HEK293 (cell line): ENCODE measurements at regions not wholly inside any gene's neighbourhood (a gene's known extent, or its start where the extent isn't known, plus 50 kb on each side); places are given as distances from the start of the nearest gene placed in this dataset.

Source experiments
- CTCF ChIA-PET: fragments of 350-600 bp; formaldehyde crosslinking; extraction: SDS; loops from one replicate; lab custom pipeline; 2021; ENCODE audit warnings: antibody characterized with exemption; lab: Yijun Ruan, JAX
- POLR2A ChIA-PET: fragments of 300-600 bp; formaldehyde crosslinking; extraction: SDS; loops from one replicate; lab custom pipeline; 2020; ENCODE audit warnings: antibody characterized with exemption, inconsistent platforms; lab: Yijun Ruan, JAX
- H3K27ac ChIP-seq: fragments of 200-500 bp; sonication (Bioruptor generic); 2 replicates; pipeline ENCODE4 v1.5.1; 2014; ENCODE audit warnings: low read depth, low read length, control low read depth, inconsistent platforms; ENCODE audit errors: extremely low read depth
- H3K36me3 ChIP-seq, 2 experiments: fragments of 200-500 bp in 1 of 2; sonication (Bioruptor generic) in 1 of 2; 1 replicate in 1 of 2; 2 replicates in 1 of 2; pipeline ENCODE4 v1.5.1; 2014 to 2017; ENCODE audit warnings: inconsistent platforms in 2 of 2, low read length in 2 of 2; ENCODE audit not compliant: control insufficient read depth in 2 of 2, insufficient read depth in 1 of 2
- H3K4me1 ChIP-seq: fragments of 200-500 bp; sonication (Bioruptor generic); 2 replicates; pipeline ENCODE4 v1.5.1; 2014; ENCODE audit warnings: mild to moderate bottlenecking, low read length, inconsistent platforms; ENCODE audit not compliant: control insufficient read depth, insufficient read depth
- H3K4me3 ChIP-seq: 2 replicates; pipeline ENCODE4 v1.5.1; 2011; ENCODE audit warnings: low read depth, mild to moderate bottlenecking, control low read depth, low read length, moderate library complexity
- H3K9me3 ChIP-seq: fragments of 200-500 bp; sonication (Bioruptor generic); 2 replicates; pipeline ENCODE4 v1.5.1; 2014; ENCODE audit warnings: low read depth, low read length, inconsistent platforms; ENCODE audit not compliant: control insufficient read depth, insufficient read depth
- KLF1 ChIP-seq: fragments of 450-650 bp; formaldehyde crosslinking; IDR thresholded peaks from 2 replicates; pipeline ENCODE4 v1.5.1; 2016; ENCODE audit warnings: missing biosample characterization, missing genetic modification characterization
- MEIS1 ChIP-seq: sonication (generic); formaldehyde crosslinking; IDR thresholded peaks from 2 replicates; pipeline ENCODE4 v1.8.1; 2022; ENCODE audit warnings: missing genetic modification reagents, mild to moderate bottlenecking, borderline replicate concordance
- SALL2 ChIP-seq: fragments of 450-650 bp; formaldehyde crosslinking; IDR thresholded peaks from 2 replicates; pipeline ENCODE4 v1.5.0; 2017; ENCODE audit warnings: missing biosample characterization, mild to moderate bottlenecking, missing genetic modification characterization, borderline replicate concordance
- ZBTB7A ChIP-seq: fragments of 450-650 bp; formaldehyde crosslinking; IDR thresholded peaks from 2 replicates; pipeline ENCODE4 v1.5.1; 2016; ENCODE audit warnings: low read depth, missing biosample characterization, missing genetic modification characterization
- ZNF121 ChIP-seq: fragments of 450-650 bp; formaldehyde crosslinking; IDR thresholded peaks from 2 replicates; pipeline ENCODE4 v1.5.1; 2016; ENCODE audit warnings: missing biosample characterization, missing genetic modification characterization
- ZNF138 ChIP-seq: fragments of 450-650 bp; formaldehyde crosslinking; IDR thresholded peaks from 2 replicates; pipeline ENCODE4 v1.5.1; 2016; ENCODE audit warnings: missing biosample characterization, missing genetic modification characterization, borderline replicate concordance
- ZNF169 ChIP-seq: fragments of 450-650 bp; formaldehyde crosslinking; IDR thresholded peaks from 2 replicates; pipeline ENCODE4 v1.5.1; 2016; ENCODE audit warnings: missing biosample characterization, missing genetic modification characterization
- ZNF214 ChIP-seq: fragments of 450-650 bp; formaldehyde crosslinking; IDR thresholded peaks from 2 replicates; pipeline ENCODE4 v1.5.1; 2017; ENCODE audit warnings: missing biosample characterization, mild to moderate bottlenecking, missing genetic modification characterization, borderline replicate concordance
- ZNF302 ChIP-seq: fragments of 450-650 bp; formaldehyde crosslinking; IDR thresholded peaks from 2 replicates; pipeline ENCODE4 v1.5.1; 2016; ENCODE audit warnings: missing biosample characterization, missing genetic modification characterization, low read depth
- ZNF324 ChIP-seq: fragments of 450-650 bp; formaldehyde crosslinking; IDR thresholded peaks from 2 replicates; pipeline ENCODE4 v1.5.1; 2016; ENCODE audit warnings: missing biosample characterization, missing genetic modification characterization
- ZNF394 ChIP-seq: fragments of 450-650 bp; formaldehyde crosslinking; IDR thresholded peaks from 2 replicates; pipeline ENCODE4 v1.5.1; 2016; ENCODE audit warnings: missing biosample characterization, missing genetic modification characterization, mild to moderate bottlenecking, moderate library complexity, borderline replicate concordance
- ZNF529 ChIP-seq: fragments of 450-650 bp; formaldehyde crosslinking; IDR thresholded peaks from 2 replicates; pipeline ENCODE4 v1.5.1; 2017; ENCODE audit warnings: missing genetic modification characterization, missing biosample characterization; ENCODE audit not compliant: insufficient replicate concordance
- ZNF600 ChIP-seq: fragments of 450-650 bp; formaldehyde crosslinking; IDR thresholded peaks from 2 replicates; pipeline ENCODE4 v1.5.1; 2016; ENCODE audit warnings: missing biosample characterization, missing genetic modification characterization
- ZNF670 ChIP-seq: fragments of 450-650 bp; formaldehyde crosslinking; IDR thresholded peaks from 2 replicates; pipeline ENCODE4 v1.5.1; 2016; ENCODE audit warnings: missing biosample characterization, missing genetic modification characterization, low read depth
- ZSCAN23 ChIP-seq: fragments of 450-650 bp; formaldehyde crosslinking; IDR thresholded peaks from 2 replicates; pipeline ENCODE4 v1.5.1; 2016; ENCODE audit warnings: missing biosample characterization, missing genetic modification characterization
- TF ChIP-seq, protein P1 (sequence below): fragments of 450-650 bp; formaldehyde crosslinking; IDR thresholded peaks from 2 replicates; pipeline ENCODE4 v1.5.1; 2016; ENCODE audit warnings: missing biosample characterization, missing genetic modification characterization
- TF ChIP-seq, protein P2 (sequence below): fragments of 450-650 bp; formaldehyde crosslinking; IDR thresholded peaks from 2 replicates; pipeline ENCODE4 v1.5.1; 2016; ENCODE audit warnings: missing biosample characterization, missing genetic modification characterization
- TF ChIP-seq, protein P3 (sequence below): fragments of 450-650 bp; formaldehyde crosslinking; IDR thresholded peaks from 2 replicates; pipeline ENCODE4 v1.5.1; 2016; ENCODE audit warnings: missing biosample characterization, missing genetic modification characterization

DNA sequence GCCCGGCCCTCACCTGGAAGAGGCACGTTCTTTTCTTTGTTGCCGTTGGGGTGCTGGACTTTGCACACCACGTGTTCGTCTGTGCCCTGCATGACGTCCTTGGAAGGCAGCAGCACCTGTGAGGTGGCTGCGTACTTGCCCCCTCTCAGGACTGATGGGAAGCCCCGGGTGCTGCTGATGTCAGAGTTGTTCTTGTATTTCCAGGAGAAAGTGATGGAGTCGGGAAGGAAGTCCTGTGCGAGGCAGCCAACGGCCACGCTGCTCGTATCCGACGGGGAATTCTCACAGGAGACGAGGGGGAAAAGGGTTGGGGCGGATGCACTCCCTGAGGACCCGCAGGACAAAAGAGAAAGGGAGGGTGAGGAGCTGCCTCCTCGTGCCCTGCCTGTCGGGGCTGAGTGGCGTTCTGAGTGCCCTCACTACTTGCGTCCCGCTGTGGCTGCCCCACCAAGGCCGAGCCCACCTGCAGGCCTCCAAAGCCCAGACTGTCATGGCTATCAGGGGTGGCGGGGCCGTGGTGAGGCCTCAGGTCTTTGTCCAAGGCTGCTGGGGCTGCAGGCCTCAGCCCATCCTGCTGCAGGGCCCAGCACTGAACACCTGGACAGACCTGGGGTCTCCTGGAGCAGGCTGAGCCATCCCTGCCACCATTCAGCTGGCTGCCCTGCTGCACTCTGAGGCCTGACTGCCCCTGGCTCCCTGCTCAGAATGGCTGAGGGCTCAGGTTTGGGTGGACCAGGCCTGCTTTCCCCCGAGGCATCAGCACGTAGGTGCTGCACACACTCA is 329.7 kb downstream of the TMEM121 start:
- ChIA-PET POLR2A (no interaction called here), CTCF (no interaction called here)
- Histone ChIP-seq H3K4me3 (no peak overlapping the region), H3K4me1 (no peaks in the 10 kb centered on the region), H3K27ac (no peak overlapping the region), H3K9me3 (no peaks in the 10 kb centered on the region), H3K36me3 (no peaks in the 10 kb centered on the region)
- TF ChIP-seq, protein P1, sequence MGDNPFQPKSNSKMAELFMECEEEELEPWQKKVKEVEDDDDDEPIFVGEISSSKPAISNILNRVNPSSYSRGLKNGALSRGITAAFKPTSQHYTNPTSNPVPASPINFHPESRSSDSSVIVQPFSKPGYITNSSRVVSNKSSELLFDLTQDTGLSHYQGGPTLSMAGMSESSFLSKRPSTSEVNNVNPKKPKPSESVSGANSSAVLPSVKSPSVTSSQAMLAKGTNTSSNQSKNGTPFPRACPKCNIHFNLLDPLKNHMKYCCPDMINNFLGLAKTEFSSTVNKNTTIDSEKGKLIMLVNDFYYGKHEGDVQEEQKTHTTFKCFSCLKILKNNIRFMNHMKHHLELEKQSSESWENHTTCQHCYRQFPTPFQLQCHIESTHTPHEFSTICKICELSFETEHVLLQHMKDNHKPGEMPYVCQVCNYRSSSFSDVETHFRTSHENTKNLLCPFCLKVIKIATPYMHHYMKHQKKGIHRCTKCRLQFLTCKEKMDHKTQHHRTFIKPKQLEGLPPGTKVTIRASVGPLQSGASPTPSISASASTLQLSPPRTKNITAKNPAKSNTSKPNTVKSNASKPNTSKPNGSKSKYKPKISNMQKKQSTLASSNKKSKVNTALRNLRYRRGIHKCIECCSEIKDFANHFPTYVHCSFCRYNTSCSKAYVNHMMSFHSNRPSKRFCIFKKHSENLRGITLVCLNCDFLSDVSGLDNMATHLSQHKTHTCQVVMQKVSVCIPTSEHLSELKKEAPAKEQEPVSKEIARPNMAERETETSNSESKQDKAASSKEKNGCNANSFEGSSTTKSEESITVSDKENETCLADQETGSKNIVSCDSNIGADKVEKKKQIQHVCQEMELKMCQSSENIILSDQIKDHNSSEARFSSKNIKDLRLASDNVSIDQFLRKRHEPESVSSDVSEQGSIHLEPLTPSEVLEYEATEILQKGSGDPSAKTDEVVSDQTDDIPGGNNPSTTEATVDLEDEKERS (tag by site-specific recombination) = no peak
- TF ChIP-seq ZNF138 (no peak), ZNF324 (tag by site-specific recombination) (no peak), ZNF529 (no peak), KLF1 (tag by site-specific recombination) (no peak), ZNF302 (tag by site-specific recombination) (no peak), ZNF169 (tag by site-specific recombination) (no peak), SALL2 (no peak), ZNF600 (no peak), ZBTB7A (tag by site-specific recombination) (no peak)

DNA sequence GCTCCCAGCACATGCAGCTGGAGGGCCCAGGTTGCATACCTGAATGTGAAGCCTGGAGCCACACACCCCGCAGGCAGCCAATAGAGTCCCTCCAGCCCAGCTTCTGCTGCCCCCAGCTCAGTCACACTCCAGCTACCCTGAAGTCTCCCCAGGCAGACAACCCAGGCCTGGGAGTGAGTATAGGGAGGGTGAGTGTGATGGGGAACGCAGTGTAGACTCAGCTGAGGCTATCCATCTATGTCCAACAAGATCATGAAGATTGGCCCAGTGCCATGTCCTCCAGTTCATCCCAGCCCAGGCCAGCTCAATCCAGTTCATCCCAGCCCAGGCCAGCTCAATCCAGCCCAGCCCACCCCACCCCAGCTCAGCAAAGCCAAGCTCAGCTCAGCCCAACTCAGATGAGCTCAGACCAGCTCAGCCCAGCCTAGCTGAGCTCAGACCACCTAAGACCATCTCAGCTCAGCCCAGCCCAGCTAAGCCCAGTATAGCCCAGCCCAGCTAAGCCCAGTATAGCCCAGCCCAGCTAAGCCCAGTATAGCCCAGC is 330.4 kb downstream of the TMEM121 start:
- CTCF ChIA-PET = no interaction called here
- POLR2A ChIA-PET = no interaction called here
- no peak overlapping the region for H3K27ac ChIP-seq
- H3K4me3 ChIP-seq = no peak overlapping the region
- TF ChIP-seq ZNF121 (tag by site-specific recombination) = no peak
- 0 out of 2 replicates have a peak, but pooled peaks have one; percentile 30 for TF ChIP-seq MEIS1 (CRISPR knock-in tag)
- no peaks in the 10 kb centered on the region for H3K9me3 ChIP-seq
- H3K4me1 ChIP-seq = no peaks in the 10 kb centered on the region
- H3K36me3 ChIP-seq = no peaks in the 10 kb centered on the region

DNA sequence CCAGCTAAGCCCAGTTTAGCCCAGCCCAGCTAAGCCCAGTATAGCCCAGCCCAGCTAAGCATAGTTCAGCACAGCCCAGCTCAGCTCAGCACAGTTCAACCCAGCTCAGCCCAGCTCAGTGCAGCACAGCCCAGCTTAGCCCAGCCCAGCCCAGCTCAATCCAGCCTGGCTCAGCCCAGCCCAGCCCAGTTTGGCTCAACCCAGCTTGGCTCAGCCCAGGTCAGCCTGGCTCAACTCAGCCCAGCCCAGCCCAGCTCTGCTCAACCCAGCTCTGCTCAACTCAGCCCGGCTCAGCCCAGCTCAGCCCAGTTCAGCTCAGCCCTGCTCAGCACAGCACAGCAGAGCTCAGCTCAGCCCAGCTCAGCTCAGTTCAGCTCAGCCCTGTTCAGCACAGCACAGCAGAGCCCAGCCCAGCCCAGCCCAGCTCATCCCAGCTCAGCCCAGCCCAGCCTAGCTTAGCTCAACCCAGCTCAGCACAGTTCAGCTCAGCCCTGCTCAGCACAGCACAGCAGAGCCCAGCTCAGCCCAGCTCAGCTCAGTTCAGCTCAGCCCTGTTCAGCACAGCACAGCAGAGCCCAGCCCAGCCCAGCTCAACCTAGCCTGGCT is 330.9 kb downstream of the TMEM121 start:
- CTCF ChIA-PET = no interaction called here
- H3K27ac ChIP-seq = no peak overlapping the region
- no peaks in the 10 kb centered on the region for H3K36me3 ChIP-seq
- TF ChIP-seq ZNF394 (tag by site-specific recombination) = no peak
- no peak for TF ChIP-seq ZNF670 (tag by site-specific recombination)
- TF ChIP-seq, protein P2, sequence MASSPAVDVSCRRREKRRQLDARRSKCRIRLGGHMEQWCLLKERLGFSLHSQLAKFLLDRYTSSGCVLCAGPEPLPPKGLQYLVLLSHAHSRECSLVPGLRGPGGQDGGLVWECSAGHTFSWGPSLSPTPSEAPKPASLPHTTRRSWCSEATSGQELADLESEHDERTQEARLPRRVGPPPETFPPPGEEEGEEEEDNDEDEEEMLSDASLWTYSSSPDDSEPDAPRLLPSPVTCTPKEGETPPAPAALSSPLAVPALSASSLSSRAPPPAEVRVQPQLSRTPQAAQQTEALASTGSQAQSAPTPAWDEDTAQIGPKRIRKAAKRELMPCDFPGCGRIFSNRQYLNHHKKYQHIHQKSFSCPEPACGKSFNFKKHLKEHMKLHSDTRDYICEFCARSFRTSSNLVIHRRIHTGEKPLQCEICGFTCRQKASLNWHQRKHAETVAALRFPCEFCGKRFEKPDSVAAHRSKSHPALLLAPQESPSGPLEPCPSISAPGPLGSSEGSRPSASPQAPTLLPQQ (tag by site-specific recombination) = no peak
- TF ChIP-seq, protein P3, sequence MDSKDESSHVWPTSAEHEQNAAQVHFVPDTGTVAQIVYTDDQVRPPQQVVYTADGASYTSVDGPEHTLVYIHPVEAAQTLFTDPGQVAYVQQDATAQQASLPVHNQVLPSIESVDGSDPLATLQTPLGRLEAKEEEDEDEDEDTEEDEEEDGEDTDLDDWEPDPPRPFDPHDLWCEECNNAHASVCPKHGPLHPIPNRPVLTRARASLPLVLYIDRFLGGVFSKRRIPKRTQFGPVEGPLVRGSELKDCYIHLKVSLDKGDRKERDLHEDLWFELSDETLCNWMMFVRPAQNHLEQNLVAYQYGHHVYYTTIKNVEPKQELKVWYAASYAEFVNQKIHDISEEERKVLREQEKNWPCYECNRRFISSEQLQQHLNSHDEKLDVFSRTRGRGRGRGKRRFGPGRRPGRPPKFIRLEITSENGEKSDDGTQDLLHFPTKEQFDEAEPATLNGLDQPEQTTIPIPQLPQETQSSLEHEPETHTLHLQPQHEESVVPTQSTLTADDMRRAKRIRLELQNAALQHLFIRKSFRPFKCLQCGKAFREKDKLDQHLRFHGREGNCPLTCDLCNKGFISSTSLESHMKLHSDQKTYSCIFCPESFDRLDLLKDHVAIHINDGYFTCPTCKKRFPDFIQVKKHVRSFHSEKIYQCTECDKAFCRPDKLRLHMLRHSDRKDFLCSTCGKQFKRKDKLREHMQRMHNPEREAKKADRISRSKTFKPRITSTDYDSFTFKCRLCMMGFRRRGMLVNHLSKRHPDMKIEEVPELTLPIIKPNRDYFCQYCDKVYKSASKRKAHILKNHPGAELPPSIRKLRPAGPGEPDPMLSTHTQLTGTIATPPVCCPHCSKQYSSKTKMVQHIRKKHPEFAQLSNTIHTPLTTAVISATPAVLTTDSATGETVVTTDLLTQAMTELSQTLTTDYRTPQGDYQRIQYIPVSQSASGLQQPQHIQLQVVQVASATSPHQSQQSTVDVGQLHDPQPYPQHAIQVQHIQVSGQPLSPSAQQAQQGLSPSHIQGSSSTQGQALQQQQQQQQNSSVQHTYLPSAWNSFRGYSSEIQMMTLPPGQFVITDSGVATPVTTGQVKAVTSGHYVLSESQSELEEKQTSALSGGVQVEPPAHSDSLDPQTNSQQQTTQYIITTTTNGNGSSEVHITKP (tag by site-specific recombination) = no peak
- no peak for TF ChIP-seq ZNF214 (tag by site-specific recombination)
- TF ChIP-seq ZSCAN23 (tag by site-specific recombination) = no peak
- POLR2A ChIA-PET = no interaction called here
- H3K9me3 ChIP-seq = no peaks in the 10 kb centered on the region
- no peaks in the 10 kb centered on the region for H3K4me1 ChIP-seq
- no peak overlapping the region for H3K4me3 ChIP-seq
